WTC11 (cell line): ENCODE measurements at regions not wholly inside any gene's neighbourhood (a gene's known extent, or its start where the extent isn't known, plus 50 kb on each side); places are given as distances from the start of the nearest gene placed in this dataset.
"Not testable (repeated sequence)": the region's sequence is repeated elsewhere in the genome, so short reads cannot be mapped to it uniquely, and the experiment has no call there.

Experiments
- ATAC-seq: fragments of 200-7000 bp; cut with Tn5 transposase; 2 replicates; pipeline ENCODE4 v1.10.0; 2021; ENCODE audit warnings: mild to moderate bottlenecking, moderate library complexity
- CTCF ChIA-PET: fragments of 300-600 bp; sonication (Branson Sonifier 250); formaldehyde crosslinking; loops from one replicate; lab custom pipeline; 2021; ENCODE audit warnings: antibody characterized with exemption; lab: Charles Lee
- POLR2A ChIA-PET: fragments of 350-600 bp; sonication (Branson Sonifier 250); formaldehyde crosslinking; loops from one replicate; lab custom pipeline; 2021; ENCODE audit warnings: antibody characterized with exemption; lab: Charles Lee
- DNase-seq: peaks from one replicate; pipeline ENCODE4 v3.0.0; 2021; ENCODE audit warnings: low spot score
- H3K27ac Mint-ChIP-seq: 2 replicates; pipeline ENCODE4 v1.8.0; 2021; ENCODE audit warnings: mixed read lengths
- H3K27me3 Mint-ChIP-seq: 2 replicates; pipeline ENCODE4 v1.8.0; 2021; ENCODE audit warnings: low read depth, mild to moderate bottlenecking, moderate library complexity, mixed read lengths
- H3K36me3 Mint-ChIP-seq: 2 replicates; pipeline ENCODE4 v1.8.0; 2021; ENCODE audit warnings: mixed read lengths
- H3K4me1 Mint-ChIP-seq: 2 replicates; pipeline ENCODE4 v1.8.0; 2022; ENCODE audit warnings: mixed read lengths
- H3K4me3 Mint-ChIP-seq: 2 replicates; pipeline ENCODE4 v1.8.0; 2021; ENCODE audit warnings: mild to moderate bottlenecking, moderate library complexity, mixed read lengths
- H3K9me3 Mint-ChIP-seq: 2 replicates; pipeline ENCODE4 v1.8.0; 2021; ENCODE audit warnings: mixed read lengths
- ATF1 ChIP-seq: sonication (generic); formaldehyde crosslinking; IDR thresholded peaks from 2 replicates; pipeline ENCODE4 v1.8.1; 2023; ENCODE audit warnings: mild to moderate bottlenecking, moderate library complexity, missing genetic modification reagents
- CREB1 ChIP-seq: sonication (generic); formaldehyde crosslinking; IDR thresholded peaks from 2 replicates; pipeline ENCODE4 v1.8.0; 2023; ENCODE audit warnings: mild to moderate bottlenecking, missing genetic modification reagents
- CREM ChIP-seq: sonication (generic); formaldehyde crosslinking; IDR thresholded peaks from 2 replicates; pipeline ENCODE4 v1.8.1; 2022; ENCODE audit warnings: mild to moderate bottlenecking, missing genetic modification reagents, moderate library complexity
- EMX1 ChIP-seq: fragments of 250-450 bp; sonication (Bioruptor Pico); IDR thresholded peaks from 2 replicates; pipeline ENCODE4 v1.8.0; 2021; ENCODE audit warnings: mild to moderate bottlenecking
- FOXK1 ChIP-seq: sonication (generic); formaldehyde crosslinking; IDR thresholded peaks from 2 replicates; pipeline ENCODE4 v1.8.0; 2022; ENCODE audit warnings: mild to moderate bottlenecking, moderate library complexity, missing genetic modification reagents
- GABPB1 ChIP-seq: sonication (generic); formaldehyde crosslinking; IDR thresholded peaks from 2 replicates; pipeline ENCODE4 v1.8.1; 2023; ENCODE audit warnings: mild to moderate bottlenecking, missing genetic modification reagents
- HMGA2 ChIP-seq: fragments of 250-450 bp; sonication (Bioruptor Pico); IDR thresholded peaks from 2 replicates; pipeline ENCODE4 v1.4.0; 2021; ENCODE audit warnings: mild to moderate bottlenecking, moderate library complexity
- MYBL2 ChIP-seq: sonication (generic); formaldehyde crosslinking; IDR thresholded peaks from 2 replicates; pipeline ENCODE4 v1.8.1; 2023; ENCODE audit warnings: mild to moderate bottlenecking, moderate library complexity, missing genetic modification reagents
- NFE2L1 ChIP-seq: sonication (generic); formaldehyde crosslinking; IDR thresholded peaks from 2 replicates; pipeline ENCODE4 v1.8.1; 2023; ENCODE audit warnings: missing genetic modification reagents
- SMAD4 ChIP-seq: sonication (generic); formaldehyde crosslinking; IDR thresholded peaks from 2 replicates; pipeline ENCODE4 v1.8.0; 2022; ENCODE audit warnings: mild to moderate bottlenecking, missing genetic modification reagents
- TEAD1 ChIP-seq: sonication (generic); formaldehyde crosslinking; IDR thresholded peaks from 2 replicates; pipeline ENCODE4 v1.8.0; 2022; ENCODE audit warnings: mild to moderate bottlenecking, missing genetic modification reagents
- ZBTB21 ChIP-seq: sonication (generic); formaldehyde crosslinking; IDR thresholded peaks from 2 replicates; pipeline ENCODE4 v1.8.1; 2023; ENCODE audit warnings: mild to moderate bottlenecking, missing genetic modification reagents, borderline replicate concordance
- ZNF138 ChIP-seq: sonication (generic); formaldehyde crosslinking; conservative IDR thresholded peaks from 2 replicates; pipeline ENCODE4 v1.8.1; 2022; ENCODE audit warnings: mild to moderate bottlenecking, moderate library complexity, missing genetic modification reagents
- ZNF219 ChIP-seq: sonication (generic); formaldehyde crosslinking; IDR thresholded peaks from 2 replicates; pipeline ENCODE4 v1.8.0; 2023; ENCODE audit warnings: missing genetic modification reagents, mild to moderate bottlenecking, borderline replicate concordance
- ZNF317 ChIP-seq: sonication (generic); formaldehyde crosslinking; IDR thresholded peaks from 2 replicates; pipeline ENCODE4 v1.8.1; 2023; ENCODE audit warnings: low read depth, mild to moderate bottlenecking, moderate library complexity, missing genetic modification reagents, borderline replicate concordance
- TF ChIP-seq, protein P1 (sequence below): fragments of 200-600 bp; IDR thresholded peaks from 2 replicates; pipeline ENCODE4 v1.8.0; 2022; ENCODE audit warnings: antibody characterized with exemption
- TF ChIP-seq, protein P2 (sequence below): fragments of 250-450 bp; sonication (Bioruptor Pico); IDR thresholded peaks from 2 replicates; pipeline ENCODE4 v1.9.0; 2021; ENCODE audit warnings: mild to moderate bottlenecking
- TF ChIP-seq, protein P3 (sequence below): sonication (generic); formaldehyde crosslinking; IDR thresholded peaks from 2 replicates; pipeline ENCODE4 v1.8.0; 2022; ENCODE audit warnings: mild to moderate bottlenecking, missing genetic modification reagents
- TF ChIP-seq, protein P4 (sequence below): sonication (generic); formaldehyde crosslinking; IDR thresholded peaks from 2 replicates; pipeline ENCODE4 v1.8.0; 2023; ENCODE audit warnings: mild to moderate bottlenecking, missing genetic modification reagents

DNA sequence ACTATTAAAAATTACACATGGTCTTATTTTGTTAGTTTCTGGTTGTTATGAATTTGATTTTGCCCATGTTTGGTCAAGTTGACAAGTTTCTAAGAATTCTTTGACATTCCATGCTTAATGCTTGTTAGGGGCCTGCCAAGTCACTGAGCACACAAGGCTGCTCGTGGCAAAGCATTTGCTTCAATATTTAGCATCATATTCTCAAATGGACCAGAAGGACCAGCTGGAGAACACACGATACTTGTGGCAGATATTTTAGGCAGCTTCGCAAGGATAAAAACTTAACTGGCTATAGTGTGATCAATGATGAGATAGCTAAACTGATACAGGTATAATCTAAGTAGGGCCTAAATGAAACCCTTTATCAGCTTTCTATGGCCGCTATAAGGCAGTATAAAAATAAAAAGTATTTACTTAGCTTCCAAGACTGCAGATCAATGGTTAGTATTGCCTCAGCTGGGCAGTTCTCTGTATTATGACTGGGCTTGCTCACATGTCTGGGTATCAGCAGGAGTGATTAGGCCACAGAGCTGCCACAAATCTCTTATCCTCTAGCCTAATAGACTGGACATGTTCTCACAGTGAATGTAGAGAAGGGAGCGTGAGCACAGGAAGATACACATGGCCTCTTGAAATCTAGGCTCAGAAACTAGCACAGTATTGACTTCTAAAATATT is 155.9 kb upstream of the SPRY2 start:
- CTCF ChIA-PET = no interaction called here
- Mint-ChIP-seq H3K4me1 (no peaks in the 10 kb centered on the region), H3K9me3 (no peaks in the 10 kb centered on the region), H3K4me3 (no peak overlapping the region), H3K27me3 (no peaks in the 10 kb centered on the region), H3K27ac (no peak overlapping the region), H3K36me3 (no peaks in the 10 kb centered on the region)
- DNase-seq = no peak
- POLR2A ChIA-PET = interaction anchor here (1.0 kb wide), 1 partner anchor 37 kb away, joined by 3 read pairs; no protein-coding TSS in a partner anchor
- no peak for TF ChIP-seq GABPB1 (CRISPR knock-in tag)
- TF ChIP-seq ATF1 = no peak
- no peak for TF ChIP-seq ZNF138 (CRISPR knock-in tag)
- no peak for TF ChIP-seq ZBTB21 (CRISPR knock-in tag)
- ATAC-seq = no peak

DNA sequence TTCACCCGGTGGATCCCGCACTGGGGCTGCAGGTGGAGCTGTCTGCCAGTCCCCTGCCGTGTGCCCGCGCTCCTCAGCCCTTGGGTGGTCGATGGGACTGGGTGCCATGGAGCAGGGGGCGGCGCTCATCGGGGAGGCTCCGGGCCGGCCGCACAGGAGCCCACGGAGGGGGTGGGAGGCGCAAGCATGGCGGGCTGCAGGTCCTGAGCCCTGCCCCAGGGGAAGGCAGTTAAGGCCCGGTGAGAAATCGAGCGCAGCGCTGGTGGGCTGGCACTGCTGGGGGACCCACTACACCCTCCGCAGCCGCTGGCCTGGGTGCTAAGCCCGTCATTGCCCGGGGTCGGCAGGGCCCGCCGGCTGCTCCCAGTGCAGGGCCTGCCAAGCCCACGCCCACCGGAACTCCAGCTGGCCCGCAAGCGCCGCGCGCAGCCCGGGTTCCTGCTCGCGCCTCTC is 149.6 kb upstream of the SPRY2 start:
- not testable (repeated sequence) for ATAC-seq

DNA sequence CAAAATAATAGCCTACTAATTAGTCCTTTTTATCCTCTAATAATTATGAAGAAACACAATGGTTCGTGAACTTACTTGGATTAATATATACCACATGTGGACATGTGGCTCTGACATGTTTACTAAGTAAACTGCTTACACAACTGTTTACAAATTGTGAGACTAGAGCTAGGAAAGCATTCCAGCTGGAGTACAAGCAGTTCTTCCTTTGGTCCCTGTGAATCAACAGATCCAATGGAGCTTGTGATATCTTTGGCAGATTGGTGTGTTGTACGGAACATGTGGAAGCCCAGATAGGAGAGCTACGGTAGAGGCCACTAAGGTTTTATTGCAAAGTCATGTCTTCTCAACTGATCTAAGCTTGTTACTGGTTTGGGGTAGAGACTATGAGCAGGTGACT is 145.5 kb upstream of the SPRY2 start:
- no peaks in the 10 kb centered on the region for H3K27me3 Mint-ChIP-seq
- H3K36me3 Mint-ChIP-seq = no peaks in the 10 kb centered on the region
- POLR2A ChIA-PET = no interaction called here
- no peak overlapping the region for H3K4me3 Mint-ChIP-seq
- CTCF ChIA-PET = no interaction called here
- TF ChIP-seq ZNF317 (CRISPR knock-in tag) (no peak), EMX1 (CRISPR knock-in tag) (no peak), FOXK1 (CRISPR knock-in tag) (no peak), CREM (CRISPR knock-in tag) (no peak), MYBL2 (no peak), ZNF219 (CRISPR knock-in tag) (no peak), ZNF138 (CRISPR knock-in tag) (no peak)
- TF ChIP-seq, protein P1, sequence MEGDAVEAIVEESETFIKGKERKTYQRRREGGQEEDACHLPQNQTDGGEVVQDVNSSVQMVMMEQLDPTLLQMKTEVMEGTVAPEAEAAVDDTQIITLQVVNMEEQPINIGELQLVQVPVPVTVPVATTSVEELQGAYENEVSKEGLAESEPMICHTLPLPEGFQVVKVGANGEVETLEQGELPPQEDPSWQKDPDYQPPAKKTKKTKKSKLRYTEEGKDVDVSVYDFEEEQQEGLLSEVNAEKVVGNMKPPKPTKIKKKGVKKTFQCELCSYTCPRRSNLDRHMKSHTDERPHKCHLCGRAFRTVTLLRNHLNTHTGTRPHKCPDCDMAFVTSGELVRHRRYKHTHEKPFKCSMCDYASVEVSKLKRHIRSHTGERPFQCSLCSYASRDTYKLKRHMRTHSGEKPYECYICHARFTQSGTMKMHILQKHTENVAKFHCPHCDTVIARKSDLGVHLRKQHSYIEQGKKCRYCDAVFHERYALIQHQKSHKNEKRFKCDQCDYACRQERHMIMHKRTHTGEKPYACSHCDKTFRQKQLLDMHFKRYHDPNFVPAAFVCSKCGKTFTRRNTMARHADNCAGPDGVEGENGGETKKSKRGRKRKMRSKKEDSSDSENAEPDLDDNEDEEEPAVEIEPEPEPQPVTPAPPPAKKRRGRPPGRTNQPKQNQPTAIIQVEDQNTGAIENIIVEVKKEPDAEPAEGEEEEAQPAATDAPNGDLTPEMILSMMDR = no peak
- TF ChIP-seq, protein P2, sequence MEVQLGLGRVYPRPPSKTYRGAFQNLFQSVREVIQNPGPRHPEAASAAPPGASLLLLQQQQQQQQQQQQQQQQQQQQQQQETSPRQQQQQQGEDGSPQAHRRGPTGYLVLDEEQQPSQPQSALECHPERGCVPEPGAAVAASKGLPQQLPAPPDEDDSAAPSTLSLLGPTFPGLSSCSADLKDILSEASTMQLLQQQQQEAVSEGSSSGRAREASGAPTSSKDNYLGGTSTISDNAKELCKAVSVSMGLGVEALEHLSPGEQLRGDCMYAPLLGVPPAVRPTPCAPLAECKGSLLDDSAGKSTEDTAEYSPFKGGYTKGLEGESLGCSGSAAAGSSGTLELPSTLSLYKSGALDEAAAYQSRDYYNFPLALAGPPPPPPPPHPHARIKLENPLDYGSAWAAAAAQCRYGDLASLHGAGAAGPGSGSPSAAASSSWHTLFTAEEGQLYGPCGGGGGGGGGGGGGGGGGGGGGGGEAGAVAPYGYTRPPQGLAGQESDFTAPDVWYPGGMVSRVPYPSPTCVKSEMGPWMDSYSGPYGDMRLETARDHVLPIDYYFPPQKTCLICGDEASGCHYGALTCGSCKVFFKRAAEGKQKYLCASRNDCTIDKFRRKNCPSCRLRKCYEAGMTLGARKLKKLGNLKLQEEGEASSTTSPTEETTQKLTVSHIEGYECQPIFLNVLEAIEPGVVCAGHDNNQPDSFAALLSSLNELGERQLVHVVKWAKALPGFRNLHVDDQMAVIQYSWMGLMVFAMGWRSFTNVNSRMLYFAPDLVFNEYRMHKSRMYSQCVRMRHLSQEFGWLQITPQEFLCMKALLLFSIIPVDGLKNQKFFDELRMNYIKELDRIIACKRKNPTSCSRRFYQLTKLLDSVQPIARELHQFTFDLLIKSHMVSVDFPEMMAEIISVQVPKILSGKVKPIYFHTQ (CRISPR knock-in tag) = no peak
- TF ChIP-seq, protein P3, sequence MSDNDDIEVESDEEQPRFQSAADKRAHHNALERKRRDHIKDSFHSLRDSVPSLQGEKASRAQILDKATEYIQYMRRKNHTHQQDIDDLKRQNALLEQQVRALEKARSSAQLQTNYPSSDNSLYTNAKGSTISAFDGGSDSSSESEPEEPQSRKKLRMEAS (CRISPR knock-in tag) = no peak
- no peaks in the 10 kb centered on the region for H3K4me1 Mint-ChIP-seq
- ATAC-seq (no peak), DNase-seq (no peak)
- H3K9me3 Mint-ChIP-seq = peaks cover 11% of the 10 kb centered on the region
- no peak overlapping the region for H3K27ac Mint-ChIP-seq

More for the DNA sequence above, 149.6 kb upstream of the SPRY2 start:
- CTCF ChIA-PET, H3K27me3 Mint-ChIP-seq, POLR2A ChIA-PET, H3K36me3 Mint-ChIP-seq, H3K4me1 Mint-ChIP-seq, H3K27ac Mint-ChIP-seq, H3K4me3 Mint-ChIP-seq, DNase-seq: not testable (repeated sequence)
- H3K9me3 Mint-ChIP-seq = peaks cover 11% of the 10 kb centered on the region

DNA sequence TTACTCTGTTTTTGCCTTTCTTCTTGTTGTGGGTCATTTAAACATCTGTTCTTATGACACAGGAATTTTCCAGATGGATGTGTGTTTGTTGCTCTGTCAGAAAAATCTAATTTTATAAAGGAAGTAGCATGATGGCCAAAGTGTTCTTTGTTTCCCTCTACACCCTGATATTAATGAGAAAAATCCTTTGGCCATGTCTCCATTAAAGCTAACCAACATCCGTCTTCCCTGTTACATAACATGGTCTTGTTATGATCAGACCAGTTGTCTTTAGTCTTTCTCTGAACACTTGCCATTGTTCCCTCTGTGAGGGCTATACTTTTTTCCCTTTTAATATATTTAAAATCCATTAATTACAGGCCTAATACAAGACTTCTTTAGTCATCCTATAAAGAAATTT is 142.2 kb upstream of the SPRY2 start:
- ATAC-seq = no peak
- no peaks in the 10 kb centered on the region for H3K36me3 Mint-ChIP-seq
- CTCF ChIA-PET = no interaction called here
- no peak for DNase-seq
- H3K27ac Mint-ChIP-seq = no peak overlapping the region
- no peaks in the 10 kb centered on the region for H3K27me3 Mint-ChIP-seq
- POLR2A ChIA-PET = no interaction called here
- H3K4me3 Mint-ChIP-seq = no peak overlapping the region
- H3K4me1 Mint-ChIP-seq = no peaks in the 10 kb centered on the region
- H3K9me3 Mint-ChIP-seq = no peaks in the 10 kb centered on the region
- no peak for TF ChIP-seq GABPB1 (CRISPR knock-in tag)
- TF ChIP-seq, protein P1 = no peak
- TF ChIP-seq FOXK1 (CRISPR knock-in tag) = no peak
- no peak for TF ChIP-seq CREB1 (CRISPR knock-in tag)
- no peak for TF ChIP-seq NFE2L1
- TF ChIP-seq HMGA2 (CRISPR knock-in tag) = no peak
- no peak for TF ChIP-seq SMAD4
- TF ChIP-seq ZBTB21 (CRISPR knock-in tag) = no peak
- TF ChIP-seq TEAD1 (CRISPR knock-in tag) = no peak
- TF ChIP-seq, protein P4, sequence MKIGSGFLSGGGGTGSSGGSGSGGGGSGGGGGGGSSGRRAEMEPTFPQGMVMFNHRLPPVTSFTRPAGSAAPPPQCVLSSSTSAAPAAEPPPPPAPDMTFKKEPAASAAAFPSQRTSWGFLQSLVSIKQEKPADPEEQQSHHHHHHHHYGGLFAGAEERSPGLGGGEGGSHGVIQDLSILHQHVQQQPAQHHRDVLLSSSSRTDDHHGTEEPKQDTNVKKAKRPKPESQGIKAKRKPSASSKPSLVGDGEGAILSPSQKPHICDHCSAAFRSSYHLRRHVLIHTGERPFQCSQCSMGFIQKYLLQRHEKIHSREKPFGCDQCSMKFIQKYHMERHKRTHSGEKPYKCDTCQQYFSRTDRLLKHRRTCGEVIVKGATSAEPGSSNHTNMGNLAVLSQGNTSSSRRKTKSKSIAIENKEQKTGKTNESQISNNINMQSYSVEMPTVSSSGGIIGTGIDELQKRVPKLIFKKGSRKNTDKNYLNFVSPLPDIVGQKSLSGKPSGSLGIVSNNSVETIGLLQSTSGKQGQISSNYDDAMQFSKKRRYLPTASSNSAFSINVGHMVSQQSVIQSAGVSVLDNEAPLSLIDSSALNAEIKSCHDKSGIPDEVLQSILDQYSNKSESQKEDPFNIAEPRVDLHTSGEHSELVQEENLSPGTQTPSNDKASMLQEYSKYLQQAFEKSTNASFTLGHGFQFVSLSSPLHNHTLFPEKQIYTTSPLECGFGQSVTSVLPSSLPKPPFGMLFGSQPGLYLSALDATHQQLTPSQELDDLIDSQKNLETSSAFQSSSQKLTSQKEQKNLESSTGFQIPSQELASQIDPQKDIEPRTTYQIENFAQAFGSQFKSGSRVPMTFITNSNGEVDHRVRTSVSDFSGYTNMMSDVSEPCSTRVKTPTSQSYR = no peak
- TF ChIP-seq ZNF219 (CRISPR knock-in tag) = no peak
